ENCODE measurements at regions not wholly inside any gene's neighbourhood (a gene's known extent, or its start where the extent isn't known, plus 50 kb on each side); places are given as distances from the start of the nearest gene placed in this dataset.
"Not testable (repeated sequence)": the region's sequence is repeated elsewhere in the genome, so short reads cannot be mapped to it uniquely, and the experiment has no call there.

DNA sequence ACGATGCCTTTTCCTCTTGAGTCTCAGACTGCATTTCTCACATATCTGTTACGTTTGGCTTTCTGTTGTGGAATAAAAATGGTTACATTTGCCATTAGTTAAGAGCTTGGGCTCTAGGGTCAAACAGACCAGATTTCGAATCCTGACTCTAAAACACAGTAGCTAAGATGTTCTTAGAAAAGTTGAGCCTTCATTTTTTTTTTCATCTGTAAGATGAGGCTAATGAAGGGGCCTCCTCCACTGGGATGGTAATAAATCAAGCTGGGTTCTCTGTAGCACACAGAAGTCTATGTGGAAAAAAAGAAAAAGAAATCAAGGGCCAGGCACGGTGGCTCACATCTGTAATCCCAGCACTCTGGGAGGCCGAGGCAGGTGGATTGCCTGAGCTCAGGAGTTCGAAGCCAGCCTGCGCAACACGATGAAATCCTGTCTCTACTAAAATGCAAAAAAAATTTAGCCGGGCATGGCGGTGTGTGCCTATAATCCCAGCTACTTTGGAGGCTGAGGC is 49.9 kb upstream of the CAPRIN1 start:
- DNase-seq (ENCODE audit: low read depth in 2 of 2), result no peak

DNA sequence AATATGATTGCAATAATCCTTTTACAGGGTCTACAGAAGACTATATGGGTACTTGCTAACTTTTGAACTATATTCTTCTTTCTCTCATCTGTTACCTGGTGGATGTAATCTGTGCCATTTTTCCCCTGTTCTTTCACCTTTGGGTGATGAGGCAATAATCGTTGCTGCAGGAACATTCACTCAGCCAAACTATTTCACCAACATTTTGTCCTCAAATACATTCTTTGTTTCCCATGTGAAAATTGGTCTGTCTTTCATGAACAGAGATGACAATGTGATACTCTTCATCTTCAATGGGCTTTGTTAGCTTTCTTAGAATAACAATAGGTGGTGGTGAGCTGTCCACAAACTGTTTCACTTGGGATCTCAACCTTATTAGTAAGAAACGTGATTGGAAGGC is 52.1 kb upstream of the CAPRIN1 start:
- DNase-seq (ENCODE audit: low read depth in 2 of 2), result no peak

DNA sequence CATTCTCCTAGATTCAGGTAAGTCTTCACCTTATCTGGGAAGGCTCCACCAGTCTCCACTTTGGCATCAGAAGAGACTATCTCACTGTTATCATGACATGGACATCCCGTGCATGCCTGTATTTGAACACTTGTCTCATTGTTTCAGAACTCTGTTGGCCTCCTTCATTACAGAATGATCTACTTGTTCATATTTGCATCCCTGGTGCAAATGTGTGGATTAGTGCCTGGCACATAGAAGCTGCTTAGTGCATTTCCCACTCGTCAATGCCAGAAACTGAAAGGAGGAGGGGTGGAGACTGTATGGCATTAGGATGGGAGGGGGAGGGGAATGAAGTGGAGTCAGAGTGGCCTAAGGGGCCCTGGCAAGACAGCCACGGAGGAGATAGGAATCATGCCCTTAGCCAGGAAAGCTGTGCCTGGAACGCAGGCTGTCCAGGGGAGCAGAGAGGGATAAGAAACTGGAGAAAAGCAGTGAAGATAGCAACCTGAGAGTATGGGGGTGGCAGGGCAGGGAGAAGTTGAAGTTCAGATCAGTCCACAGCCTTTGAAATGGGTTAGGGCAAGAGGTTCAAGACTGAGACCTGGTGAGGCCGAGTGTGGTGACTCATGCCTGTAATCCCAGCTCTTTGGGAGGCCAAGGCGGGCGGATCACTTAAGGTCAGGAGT is 53.8 kb upstream of the CAPRIN1 start:
- DNase-seq (ENCODE audit: low read depth in 2 of 2), result no peak

DNA sequence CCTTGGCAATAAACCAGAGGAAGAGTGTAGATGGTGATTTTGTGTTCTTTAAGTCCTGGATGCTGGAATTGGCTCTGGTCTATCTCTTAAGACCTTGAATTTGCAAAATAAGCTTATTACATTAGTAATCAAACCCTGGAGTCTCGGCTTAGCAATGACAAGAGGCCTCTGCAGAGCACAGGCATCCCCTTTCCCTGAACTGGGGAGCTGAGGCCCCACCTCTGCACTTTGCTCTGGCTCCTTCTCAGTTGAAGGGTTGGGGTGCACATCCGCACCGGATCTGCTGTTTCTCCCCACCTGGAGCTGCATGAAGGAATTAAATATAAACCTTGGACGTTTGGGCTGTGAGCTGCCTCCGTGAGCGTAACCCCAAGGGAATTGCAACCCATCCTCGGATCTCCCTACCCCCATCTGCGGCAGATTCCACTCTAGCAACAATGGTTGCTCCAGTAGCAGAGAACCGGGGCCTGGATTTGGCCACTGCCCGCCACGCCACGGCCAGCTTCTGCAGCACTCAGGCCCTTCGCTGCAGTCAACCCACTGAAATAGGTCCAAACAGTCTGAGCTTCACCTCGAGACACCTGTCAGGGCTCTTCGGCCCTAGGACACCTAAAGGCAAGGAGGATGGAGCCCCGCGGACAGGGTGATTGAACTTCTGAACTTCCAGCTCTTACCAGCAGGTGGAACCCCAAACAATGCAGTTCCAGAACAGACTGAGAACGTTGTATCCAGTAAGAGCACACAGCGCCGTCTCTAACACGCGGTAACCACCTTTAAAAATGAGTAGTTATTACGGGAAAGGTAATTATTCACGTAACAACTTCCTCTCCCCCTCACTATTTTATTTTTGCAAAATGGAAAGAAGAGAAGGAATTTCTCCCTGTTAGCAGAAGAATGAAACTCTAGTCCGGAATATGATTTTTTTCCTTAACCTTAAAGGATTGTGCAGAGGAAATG is 54.8 kb upstream of the CAPRIN1 start:
- DNase-seq (ENCODE audit: low read depth in 2 of 2), result peak; percentile 47 to 50

DNA sequence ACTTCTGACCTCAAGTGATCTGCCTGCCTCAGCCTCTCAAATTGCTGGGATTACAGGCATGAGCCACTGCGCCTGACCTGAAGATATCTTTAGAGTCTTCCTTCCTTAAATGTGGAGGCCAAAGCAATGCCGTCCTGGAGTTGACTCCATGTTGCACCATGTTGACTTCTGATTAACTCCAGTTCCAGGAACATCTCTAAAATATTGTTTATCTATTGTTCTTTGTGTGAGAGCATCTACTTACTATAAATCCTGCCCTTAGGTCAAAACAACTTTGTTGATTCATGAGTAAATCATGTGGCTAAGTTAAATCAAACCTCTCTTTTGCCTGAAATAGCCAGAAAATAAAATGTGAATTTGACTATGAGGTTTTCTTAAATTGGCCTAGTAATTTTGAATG is 56.6 kb upstream of the CAPRIN1 start:
- DNase-seq (ENCODE audit: low read depth in 2 of 2), result no peak

DNA sequence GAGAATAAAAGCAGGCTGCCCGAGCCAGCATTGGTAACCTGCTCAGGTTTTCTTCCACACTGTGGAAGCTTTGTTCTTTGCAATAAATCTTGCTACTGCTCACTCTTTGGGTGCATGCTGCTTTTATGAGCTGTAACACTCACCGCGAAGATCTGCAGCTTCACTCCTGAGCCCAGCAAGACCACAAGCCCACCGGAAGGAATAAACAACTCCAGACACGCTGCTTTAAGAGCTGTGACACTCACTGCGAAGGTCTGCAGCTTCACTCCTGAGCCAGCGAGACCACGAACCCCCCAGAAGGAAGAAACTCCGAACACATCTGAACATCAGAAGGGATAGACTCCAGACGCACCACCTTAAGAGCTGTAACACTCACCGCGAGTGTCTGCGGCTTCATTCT is 60.4 kb upstream of the CAPRIN1 start:
- not testable (repeated sequence) for DNase-seq (ENCODE audit: low read depth in 2 of 2)

DNA sequence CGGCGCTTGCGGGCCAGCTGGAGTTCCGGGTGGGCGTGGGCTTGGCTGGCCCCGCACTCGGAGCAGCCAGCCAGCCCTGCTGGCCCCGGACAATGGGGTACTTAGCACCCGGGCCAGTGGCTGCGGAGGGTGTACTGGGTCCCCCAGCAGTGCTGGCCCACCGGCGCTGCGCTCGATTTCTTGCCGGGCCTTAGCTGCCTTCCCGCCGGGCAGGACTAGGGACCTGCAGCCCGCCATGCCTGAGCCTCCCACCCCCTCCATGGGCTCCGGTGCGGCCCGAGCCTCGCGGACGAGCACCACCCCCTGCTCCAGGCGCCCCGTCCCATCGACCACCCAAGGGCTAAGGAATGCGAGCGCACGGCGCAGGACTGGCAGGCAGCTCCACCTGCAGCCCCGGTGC is 61.4 kb upstream of the CAPRIN1 start:
- not testable (repeated sequence) for DNase-seq (ENCODE audit: low read depth in 2 of 2)

DNA sequence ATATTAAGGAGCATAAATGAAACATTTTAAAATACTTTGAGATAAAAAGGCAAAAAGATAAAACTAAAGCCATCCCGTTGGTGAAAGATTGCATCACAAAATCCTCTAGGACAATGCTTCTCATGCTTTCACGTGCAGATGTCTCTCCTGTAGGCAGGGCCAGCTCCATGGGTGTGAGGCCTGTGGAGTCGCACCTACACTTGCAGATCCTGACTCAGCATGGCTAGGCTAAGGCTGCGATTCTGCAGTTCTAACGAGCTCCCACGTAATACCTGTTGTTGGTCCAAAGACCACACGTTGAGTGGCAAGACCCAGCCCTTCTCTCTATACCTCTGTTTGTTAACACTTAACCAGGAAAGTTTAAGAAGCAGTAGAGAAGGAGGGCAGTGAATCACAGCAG is 62.1 kb upstream of the CAPRIN1 start:
- DNase-seq (ENCODE audit: low read depth in 2 of 2), result no peak

DNA sequence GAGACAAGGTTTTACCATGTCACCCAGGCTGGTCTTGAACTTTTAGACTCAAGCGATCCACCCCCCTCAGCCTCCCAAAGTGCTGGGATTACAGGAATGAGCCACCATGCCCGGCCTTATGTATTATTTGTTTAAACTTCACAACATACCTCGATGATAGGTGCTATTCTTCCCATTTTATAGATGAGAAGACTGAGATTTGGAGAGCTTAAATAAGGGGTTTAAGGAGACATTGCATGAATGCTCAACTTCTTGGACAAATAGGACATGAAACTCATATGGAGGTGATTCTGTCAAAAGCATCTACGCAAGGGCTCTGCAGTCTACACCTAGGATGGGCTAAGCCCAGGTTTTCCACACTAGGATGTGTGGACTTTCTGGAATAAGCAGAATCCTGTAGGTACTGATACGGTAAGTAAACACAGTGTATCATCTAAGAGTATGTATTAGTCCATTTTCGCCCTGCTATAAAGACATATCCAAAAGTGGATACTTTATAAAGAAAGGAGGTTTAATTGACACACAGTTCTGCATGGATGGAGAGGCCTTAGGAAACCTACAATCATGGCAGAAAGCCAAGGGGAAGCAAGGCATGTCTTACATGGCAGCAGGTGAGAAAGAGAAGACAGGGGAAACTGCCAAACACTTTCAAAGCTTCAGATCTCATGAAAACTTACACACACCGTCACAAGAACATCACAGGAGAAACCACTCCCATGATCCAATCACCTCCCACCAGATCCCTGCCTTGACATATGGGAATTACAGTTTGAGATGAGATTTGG is 62.8 kb upstream of the CAPRIN1 start:
- DNase-seq (ENCODE audit: low read depth in 2 of 2), result no peak

DNA sequence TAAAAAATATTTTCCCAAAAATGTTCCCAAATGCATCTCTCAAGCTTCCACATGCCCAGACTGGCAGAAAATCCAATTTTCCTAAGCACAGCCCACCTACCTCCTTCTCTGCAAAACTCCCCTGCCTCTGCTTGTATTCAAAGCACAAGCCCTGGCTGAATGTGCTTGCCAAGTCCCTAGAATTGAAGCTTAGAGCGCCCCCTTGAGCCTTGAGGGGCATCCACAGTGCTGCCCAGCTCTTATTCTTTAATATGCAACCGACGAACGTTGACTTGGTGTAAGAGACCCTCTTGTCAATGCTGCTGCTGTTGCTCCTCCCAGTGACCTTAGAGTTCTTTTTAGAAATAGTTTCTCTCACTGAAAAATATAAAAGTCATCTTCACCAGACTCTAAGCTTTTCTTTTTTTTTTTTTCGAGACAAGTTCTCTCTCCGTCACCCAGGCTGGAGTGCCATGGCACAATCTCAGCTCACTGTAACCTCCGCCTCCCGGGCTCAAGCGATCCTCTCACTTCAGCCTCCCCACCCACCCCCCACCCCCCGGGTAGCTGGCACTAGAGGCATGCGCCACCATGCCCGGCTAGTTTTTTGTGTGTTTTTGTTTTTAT is 63.5 kb upstream of the CAPRIN1 start:
- DNase-seq (ENCODE audit: low read depth in 2 of 2), result peak; percentile 45 to 56

DNA sequence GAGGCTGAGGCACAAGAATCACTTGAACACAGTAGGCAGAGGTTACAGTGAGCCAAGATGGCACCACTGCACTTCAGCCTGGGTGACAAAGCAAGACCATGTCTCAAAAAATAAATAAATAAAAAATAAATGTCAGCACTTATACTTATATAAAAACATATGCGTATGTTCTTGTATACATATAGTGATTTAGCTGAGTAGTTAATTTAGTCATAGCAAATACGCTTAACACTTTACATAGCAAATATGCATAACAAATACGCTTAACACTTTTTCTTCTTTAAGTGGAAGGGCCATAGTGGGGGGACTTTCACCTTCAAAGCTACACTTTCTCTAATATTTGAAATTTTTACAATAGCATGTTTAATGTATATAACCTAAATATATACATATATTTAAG is 64.0 kb upstream of the CAPRIN1 start:
- DNase-seq (ENCODE audit: low read depth in 2 of 2), result no peak

DNA sequence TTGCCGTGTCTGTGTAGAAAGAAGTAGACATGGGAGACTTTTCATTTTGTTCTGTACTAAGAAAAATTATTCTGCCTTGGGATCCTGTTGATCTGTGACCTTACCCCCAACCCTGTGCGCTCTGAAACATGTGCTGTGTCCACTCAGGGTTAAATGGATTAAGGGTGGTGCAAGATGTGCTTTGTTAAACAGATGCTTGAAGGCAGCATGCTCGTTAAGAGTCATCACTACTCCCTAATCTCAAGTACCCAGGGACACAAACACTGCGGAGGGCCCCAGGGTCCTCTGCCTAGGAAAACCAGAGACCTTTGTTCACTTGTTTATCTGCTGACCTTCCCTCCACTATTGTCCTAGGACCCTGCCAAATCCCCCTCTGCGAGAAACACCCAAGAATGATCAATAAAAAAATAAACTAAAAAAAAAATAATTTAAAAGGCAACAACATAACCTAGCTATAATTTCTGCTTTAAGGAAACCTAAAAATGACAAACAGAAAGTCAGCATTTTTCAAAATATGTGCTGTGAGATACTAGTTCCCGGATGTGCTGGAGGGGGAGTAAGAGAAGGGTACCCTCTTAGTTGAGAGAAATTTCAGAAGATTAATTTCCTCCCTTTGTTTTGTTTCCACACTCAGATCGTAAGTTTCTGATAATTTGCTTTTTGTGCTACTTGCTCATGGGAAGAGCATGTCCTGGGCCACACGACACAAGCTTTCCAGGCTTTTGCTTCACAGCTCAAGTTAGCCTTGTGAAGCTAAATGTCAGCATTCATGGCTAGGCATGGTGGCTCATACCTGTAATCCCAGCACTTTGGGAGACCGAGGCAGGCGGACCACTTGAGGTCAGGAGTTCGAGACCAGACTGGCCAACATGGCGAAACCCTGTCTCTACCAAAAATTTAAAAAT is 64.7 kb upstream of the CAPRIN1 start:
- not testable (repeated sequence) for DNase-seq (ENCODE audit: low read depth in 2 of 2)

DNA sequence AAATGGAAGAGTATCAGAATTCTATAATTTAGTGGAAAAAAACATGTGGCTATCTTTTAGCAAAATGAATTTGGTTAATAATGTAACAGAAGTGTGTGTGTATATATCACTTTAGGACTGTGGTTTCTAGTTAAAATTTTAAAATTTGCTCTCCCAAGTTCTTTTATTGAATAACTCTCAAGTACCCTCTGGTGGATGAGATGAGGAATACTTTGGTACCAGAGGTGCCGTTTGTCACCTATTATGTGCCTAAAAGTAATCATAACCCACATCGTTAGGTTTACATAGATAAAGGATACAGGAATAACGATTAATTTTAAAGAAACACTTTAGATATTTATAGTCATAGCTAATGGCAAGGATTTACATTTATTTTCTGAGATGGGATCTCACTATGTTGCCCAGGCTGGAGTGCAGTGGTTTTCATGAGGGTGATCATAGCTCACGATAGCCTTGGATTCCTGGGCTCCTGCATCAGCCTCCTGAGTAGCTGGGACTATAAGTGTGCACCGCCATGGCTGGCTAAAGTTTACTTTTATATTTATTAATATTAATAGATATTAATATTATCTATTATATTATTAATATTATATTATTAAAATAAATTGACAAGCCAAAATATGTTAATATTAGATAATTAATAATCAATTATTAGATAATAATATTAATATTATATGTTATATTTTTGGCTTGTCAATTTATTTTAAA is 66.7 kb upstream of the CAPRIN1 start:
- no peak for DNase-seq (ENCODE audit: low read depth in 2 of 2)

DNA sequence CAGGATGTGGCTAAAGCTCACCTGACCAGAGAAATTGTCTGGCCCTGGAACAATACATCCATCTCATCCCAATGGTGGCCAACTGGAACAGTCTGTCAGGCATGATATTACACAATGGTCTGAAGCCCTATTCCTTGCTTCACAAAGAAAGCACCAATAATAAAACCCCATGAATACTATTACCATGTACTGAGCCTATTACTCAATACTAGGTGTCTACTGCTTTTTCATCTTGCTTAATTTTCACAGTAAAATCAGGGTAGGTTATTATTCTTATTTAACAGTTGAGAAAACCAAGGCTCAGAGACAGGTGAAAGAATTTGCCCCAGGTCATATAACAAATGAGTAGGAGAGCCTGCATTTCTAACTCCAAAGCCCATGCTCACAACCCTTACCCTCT is 68.9 kb upstream of the CAPRIN1 start:
- DNase-seq (ENCODE audit: low read depth in 2 of 2), result no peak

DNA sequence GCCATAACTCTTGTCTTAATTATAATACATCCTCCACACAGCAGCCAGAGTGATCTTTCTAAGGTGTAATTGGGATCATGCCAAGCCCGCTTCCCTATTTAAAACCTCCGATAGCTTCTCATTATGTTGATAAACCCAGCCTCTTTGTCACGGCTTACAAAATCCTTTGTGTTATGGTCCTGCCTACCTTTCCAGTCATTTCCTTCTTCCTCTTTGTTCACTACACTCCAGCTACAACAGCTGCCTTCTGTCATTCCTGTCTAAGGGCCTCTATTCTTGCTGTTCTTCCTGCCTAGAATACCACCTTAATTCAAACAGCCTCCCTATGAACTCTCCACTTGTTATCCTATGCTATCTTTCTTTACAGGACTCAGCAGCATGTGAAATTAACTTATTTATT is 70.6 kb upstream of the CAPRIN1 start:
- no peak for DNase-seq (ENCODE audit: low read depth in 2 of 2)

DNA sequence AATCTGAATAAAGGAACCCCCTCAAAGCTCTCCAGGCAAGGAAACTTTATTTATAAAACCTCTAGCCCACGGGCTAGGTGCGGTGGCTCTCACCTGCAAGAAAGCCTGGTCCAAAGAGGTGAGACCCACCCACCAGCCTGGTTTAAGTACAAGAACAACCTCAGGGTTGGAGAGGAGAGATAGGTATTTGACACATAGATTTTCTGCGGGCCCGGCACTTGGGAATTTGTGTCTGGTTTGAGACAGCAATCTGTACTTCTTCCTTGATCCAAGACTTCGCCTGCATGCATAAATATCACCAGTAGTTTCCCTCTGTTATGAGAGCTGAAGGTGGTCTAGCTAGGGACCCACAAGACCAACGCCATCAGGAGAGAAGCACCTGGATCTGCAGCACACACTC is 73.2 kb upstream of the CAPRIN1 start:
- DNase-seq (ENCODE audit: low read depth in 2 of 2), result no peak

DNA sequence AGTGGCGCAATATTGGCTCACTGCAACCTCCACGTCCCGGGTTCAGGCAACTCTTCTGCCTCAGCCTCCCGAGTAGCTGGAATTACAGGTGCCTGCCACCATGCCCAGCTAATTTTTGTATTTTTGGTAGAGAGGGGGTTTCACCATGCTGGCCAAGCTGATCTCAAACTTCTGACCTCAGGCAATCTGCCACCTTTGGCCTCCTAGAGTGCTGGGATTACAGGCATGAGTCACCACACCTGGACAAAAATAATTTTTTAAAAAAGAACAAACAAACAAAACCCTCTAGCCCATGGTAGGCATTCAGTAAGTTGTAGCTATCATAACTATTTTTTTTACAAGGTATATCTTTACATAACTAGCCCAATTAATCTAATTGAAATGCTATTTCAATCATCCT is 73.9 kb upstream of the CAPRIN1 start:
- DNase-seq (ENCODE audit: low read depth in 2 of 2), result no peak

DNA sequence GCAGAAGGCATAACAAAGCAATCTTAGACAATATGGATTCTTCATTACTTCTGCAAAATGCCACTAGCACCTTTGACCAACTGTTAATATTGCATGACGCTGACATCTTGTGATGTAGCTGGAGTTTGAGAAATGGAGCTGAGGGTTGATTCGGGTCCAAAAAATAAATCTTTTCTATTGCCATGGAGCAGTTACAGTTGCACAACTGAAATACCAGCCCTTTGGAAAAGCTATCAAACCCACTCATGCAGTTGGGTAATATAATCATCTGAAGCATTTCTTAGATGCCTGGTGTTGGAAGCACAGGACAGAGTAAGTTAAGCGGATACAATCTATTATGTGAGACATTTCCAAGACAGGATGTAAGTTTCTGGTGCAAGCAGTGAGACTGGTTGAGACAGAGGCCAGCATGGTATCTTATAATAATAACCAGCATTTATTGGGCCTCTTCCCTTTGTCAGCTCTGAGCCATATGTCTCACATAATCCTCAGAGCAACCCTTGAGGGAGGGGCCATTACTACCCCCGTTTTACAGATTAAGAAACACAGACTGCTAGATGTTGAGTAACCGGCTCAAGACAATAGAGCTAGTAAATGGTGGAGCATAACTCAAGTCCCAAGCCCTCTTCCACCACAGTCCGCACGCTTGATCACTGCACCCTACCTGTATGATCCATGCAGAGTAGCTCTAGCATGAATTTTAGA is 74.9 kb upstream of the CAPRIN1 start:
- DNase-seq (ENCODE audit: low read depth in 2 of 2), result no peak

DNA sequence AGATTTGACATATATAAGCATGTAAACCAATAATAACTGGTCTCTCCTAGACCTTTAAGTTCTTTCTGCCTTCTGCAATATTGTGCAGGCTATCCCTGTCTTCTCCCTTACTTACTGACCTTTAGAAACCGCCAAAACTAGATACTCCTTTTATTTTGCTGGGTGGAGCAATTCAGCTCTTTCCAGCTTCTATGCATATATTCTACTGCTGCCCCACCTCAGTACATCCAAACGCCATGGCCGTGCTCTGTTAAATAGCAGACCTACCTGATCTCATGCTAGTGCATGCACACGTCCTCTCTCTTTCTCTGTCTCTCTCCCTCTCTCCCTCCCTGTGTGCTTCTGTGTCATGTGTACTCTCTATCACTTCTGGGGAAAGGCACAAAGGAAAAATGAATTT is 76.7 kb upstream of the CAPRIN1 start:
- DNase-seq (ENCODE audit: low read depth in 2 of 2), result no peak
